GM12875 (cell line): ENCODE measurements at regions not wholly inside any gene's neighbourhood (a gene's known extent, or its start where the extent isn't known, plus 50 kb on each side); places are given as distances from the start of the nearest gene placed in this dataset.

Experiments used
- H3K4me3 ChIP-seq: one replicate; pipeline ENCODE4 v1.5.1; 2011; ENCODE audit warnings: low read depth, low read length, control low read depth
- CTCF ChIP-seq: IDR thresholded peaks from 2 replicates; pipeline ENCODE4 v1.5.1; 2011; ENCODE audit warnings: low read depth, mild to moderate bottlenecking, control low read depth, inconsistent platforms, low read length, moderate library complexity, borderline replicate concordance; ENCODE audit not compliant: insufficient read depth

- no peak for TF ChIP-seq CTCF
- no peak overlapping the region for H3K4me3 ChIP-seq
Observed at GRCh38 chr20:11001764-11002540, 328.2 kb upstream of the JAG1 start.

- no peak for TF ChIP-seq CTCF
- no peak overlapping the region for H3K4me3 ChIP-seq
Observed at GRCh38 chr20:11003341-11003740, 329.5 kb upstream of the JAG1 start.

GRCh38 chr20:11008444-11009033 lies 334.7 kb upstream of the JAG1 start:
- no peak overlapping the region for H3K4me3 ChIP-seq
- TF ChIP-seq CTCF: no peak

- H3K4me3 ChIP-seq: no peak overlapping the region
- TF ChIP-seq CTCF: no peak
Observed at GRCh38 chr20:11011653-11012052, 337.9 kb upstream of the JAG1 start.

- no peak overlapping the region for H3K4me3 ChIP-seq
- no peak for TF ChIP-seq CTCF
Observed at GRCh38 chr20:11012975-11013374, 339.2 kb upstream of the JAG1 start.

- no peak for TF ChIP-seq CTCF
Observed at GRCh38 chr20:11013801-11014200, 340.0 kb upstream of the JAG1 start.

GRCh38 chr20:11015440-11015839 lies 341.6 kb upstream of the JAG1 start:
- no peak overlapping the region for H3K4me3 ChIP-seq
- TF ChIP-seq CTCF: no peak

More at GRCh38 chr20:11013801-11014200, 340.0 kb upstream of the JAG1 start:
- no peak overlapping the region for H3K4me3 ChIP-seq
